Activated B cell treated with CpG ODN at 0.5 μM for 24 hours (primary cell): ENCODE measurements at regions not wholly inside any gene's neighbourhood (a gene's known extent, or its start where the extent isn't known, plus 50 kb on each side); places are given as distances from the start of the nearest gene placed in this dataset.

Experiments used
- ATAC-seq: fragments of 200-7000 bp; cut with Tn5 transposase; one replicate; pipeline ENCODE4 v1.10.0; 2021; ENCODE audit warnings: low read depth, mild to moderate bottlenecking, moderate library complexity
- CTCF ChIA-PET: fragments of 350-600 bp; sonication (Branson Sonifier 250); formaldehyde crosslinking; loops from one replicate; lab custom pipeline; 2021; ENCODE audit warnings: antibody characterized with exemption; lab: Charles Lee
- POLR2A ChIA-PET: fragments of 350-600 bp; sonication (Branson Sonifier 250); formaldehyde crosslinking; loops from one replicate; lab custom pipeline; 2021; ENCODE audit warnings: antibody characterized with exemption; lab: Charles Lee
- DNase-seq: peaks from one replicate; pipeline ENCODE4 v3.0.0; 2022
- H3K27ac Mint-ChIP-seq: one replicate; pipeline ENCODE4 v1.8.0; 2020; ENCODE audit warnings: mixed read lengths
- H3K27me3 Mint-ChIP-seq: one replicate; pipeline ENCODE4 v1.8.0; 2021; ENCODE audit warnings: mixed read lengths
- H3K36me3 Mint-ChIP-seq: one replicate; pipeline ENCODE4 v1.8.0; 2021; ENCODE audit warnings: low read depth, mixed read lengths
- H3K4me1 Mint-ChIP-seq: one replicate; pipeline ENCODE4 v1.8.0; 2021; ENCODE audit warnings: mixed read lengths
- H3K4me3 Mint-ChIP-seq: one replicate; pipeline ENCODE4 v1.8.0; 2020; ENCODE audit warnings: mild to moderate bottlenecking, mixed read lengths
- H3K9me3 Mint-ChIP-seq: one replicate; pipeline ENCODE4 v1.8.0; 2020; ENCODE audit warnings: mixed read lengths
- CTCF ChIP-seq: fragments of 200-600 bp; IDR thresholded peaks from one replicate; pipeline ENCODE4 v1.8.0; 2022; ENCODE audit warnings: antibody characterized with exemption, mild to moderate bottlenecking
- intact Hi-C: fragments of 100-400 bp; cut with micrococcal nuclease; formaldehyde crosslinking; loops from one replicate; pipeline ENCODE4 v1.15.1; 2024

- CTCF ChIA-PET, result no interaction called here
- H3K36me3 Mint-ChIP-seq, result no peaks in the 10 kb centered on the region
- TF ChIP-seq CTCF, result no peak
- no peak overlapping the region for H3K4me3 Mint-ChIP-seq
- no peaks in the 10 kb centered on the region for H3K4me1 Mint-ChIP-seq
- intact Hi-C loops, result no loop called here
- ATAC-seq (no peak), DNase-seq (no peak)
- H3K9me3 Mint-ChIP-seq, result peaks cover 9% of the 10 kb centered on the region
- H3K27me3 Mint-ChIP-seq, result peaks cover 20% of the 10 kb centered on the region
- H3K27ac Mint-ChIP-seq, result no peak overlapping the region
- POLR2A ChIA-PET, result no interaction called here
Observed at GRCh38 chr11:2083411-2083810, 55.8 kb downstream of the IGF2 start.

- Mint-ChIP-seq H3K4me1 (no peaks in the 10 kb centered on the region), H3K9me3 (no peaks in the 10 kb centered on the region), H3K27me3 (peaks cover 19% of the 10 kb centered on the region), H3K36me3 (no peaks in the 10 kb centered on the region), H3K27ac (no peak overlapping the region), H3K4me3 (no peak overlapping the region)
- intact Hi-C loops, result no loop called here
- TF ChIP-seq CTCF, result no peak
- ChIA-PET CTCF (no interaction called here), POLR2A (no interaction called here)
- no peak for DNase-seq
- no peak for ATAC-seq
Observed at GRCh38 chr11:2077061-2077802, 62.0 kb downstream of the IGF2 start.

GRCh38 chr11:2076441-2076840 is 62.7 kb downstream of the IGF2 start:
- Mint-ChIP-seq H3K4me3 (no peak overlapping the region), H3K27me3 (peaks cover 17% of the 10 kb centered on the region), H3K27ac (no peak overlapping the region), H3K9me3 (no peaks in the 10 kb centered on the region), H3K4me1 (no peaks in the 10 kb centered on the region), H3K36me3 (no peaks in the 10 kb centered on the region)
- ATAC-seq (no peak), DNase-seq (no peak)
- POLR2A ChIA-PET, result no interaction called here
- TF ChIP-seq CTCF, result no peak
- intact Hi-C loops, result no loop called here
- CTCF ChIA-PET, result no interaction called here

- DNase-seq, result no peak
- POLR2A ChIA-PET, result no interaction called here
- CTCF ChIA-PET, result no interaction called here
- no peak for ATAC-seq
- Mint-ChIP-seq H3K27me3 (peaks cover 17% of the 10 kb centered on the region), H3K9me3 (no peaks in the 10 kb centered on the region), H3K4me1 (no peaks in the 10 kb centered on the region), H3K36me3 (no peaks in the 10 kb centered on the region), H3K4me3 (no peak overlapping the region), H3K27ac (no peak overlapping the region)
- intact Hi-C loops, result no loop called here
- TF ChIP-seq CTCF, result no peak
Observed at GRCh38 chr11:2074266-2074825, 64.8 kb downstream of the IGF2 start.

- no peak for DNase-seq
- CTCF ChIA-PET, result no interaction called here
- H3K27me3 Mint-ChIP-seq, result peaks cover 17% of the 10 kb centered on the region
Observed at GRCh38 chr11:2072551-2073261, 66.5 kb downstream of the IGF2 start.

More at GRCh38 chr11:2072551-2073261, 66.5 kb downstream of the IGF2 start:
- no peak overlapping the region for H3K27ac Mint-ChIP-seq
- no peaks in the 10 kb centered on the region for H3K36me3 Mint-ChIP-seq
- POLR2A ChIA-PET, result no interaction called here
- TF ChIP-seq CTCF, result no peak
- ATAC-seq, result no peak
- intact Hi-C loops, result no loop called here
- H3K9me3 Mint-ChIP-seq, result no peaks in the 10 kb centered on the region
- H3K4me1 Mint-ChIP-seq, result no peaks in the 10 kb centered on the region
- H3K4me3 Mint-ChIP-seq, result no peak overlapping the region
